SK-N-SH (cell line): ENCODE measurements at regions not wholly inside any gene's neighbourhood (a gene's known extent, or its start where the extent isn't known, plus 50 kb on each side); places are given as distances from the start of the nearest gene placed in this dataset.

Experiments
- CTCF ChIA-PET: fragments of 300-600, 350-600 bp; formaldehyde crosslinking; extraction: SDS; loops from one replicate; lab custom pipeline; 2021; lab: Yijun Ruan, JAX
- POLR2A ChIA-PET: fragments of 350-600 bp; sonication (Branson Sonifier 250); formaldehyde crosslinking; extraction: SDS; loops from one replicate; lab custom pipeline; 2020; ENCODE audit warnings: antibody characterized with exemption, inconsistent platforms; lab: Yijun Ruan, JAX
- DNase-seq: peaks from one replicate; pipeline ENCODE4 v3.0.0; 2012
- H2AFZ ChIP-seq: fragments of 200-600 bp; sonication (generic); 2 replicates; pipeline ENCODE4 v1.8.1; 2016; ENCODE audit warnings: antibody characterized with exemption, mild to moderate bottlenecking, low read depth
- H3F3A ChIP-seq: fragments of 200-600 bp; sonication (generic); replicated peaks from 2 replicates; pipeline ENCODE3; 2016; ENCODE audit warnings: antibody characterized with exemption, mild to moderate bottlenecking; ENCODE audit not compliant: insufficient read depth
- H3K27ac ChIP-seq, 2 experiments: fragments of 200-500 bp in 1 of 2; fragments of 200-600 bp in 1 of 2; sonication (Bioruptor generic) in 1 of 2; sonication (generic), shearing (Covaris generic) in 1 of 2; 2 replicates each; pipeline versions ENCODE4 v1.5.1 to v1.6.1; 2014 to 2016; ENCODE audit warnings: low read depth in 2 of 2, inconsistent platforms in 1 of 2, low read length in 1 of 2, mild to moderate bottlenecking in 1 of 2, mixed read lengths in 1 of 2
- H3K27me3 ChIP-seq: fragments of 200-600 bp; sonication (generic), shearing (Covaris generic); 2 replicates; pipeline ENCODE4 v1.6.1; 2016; ENCODE audit warnings: mixed run types; ENCODE audit not compliant: insufficient read depth
- H3K36me3 ChIP-seq, 2 experiments: fragments of 200-500 bp in 1 of 2; fragments of 200-600 bp in 1 of 2; sonication (Bioruptor generic) in 1 of 2; sonication (generic) in 1 of 2; replicated peaks in 1 of 2; 2 replicates each; pipeline versions ENCODE3 to v1.5.1; 2014 to 2016; ENCODE audit warnings: low read length in 1 of 2, mild to moderate bottlenecking in 1 of 2; ENCODE audit not compliant: insufficient read depth in 2 of 2, control insufficient read depth in 1 of 2
- H3K4me1 ChIP-seq, 2 experiments: fragments of 200-500 bp in 1 of 2; fragments of 200-600 bp in 1 of 2; sonication (Bioruptor generic) in 1 of 2; sonication (generic), shearing (Covaris generic) in 1 of 2; 2 replicates each; pipeline versions ENCODE4 v1.5.1 to v1.6.1; 2014 to 2016; ENCODE audit warnings: low read depth in 1 of 2, low read length in 1 of 2, mixed run types in 1 of 2; ENCODE audit not compliant: insufficient read depth in 2 of 2, control insufficient read depth in 1 of 2
- H3K4me2 ChIP-seq: fragments of 200-600 bp; sonication (generic), shearing (Covaris generic); 2 replicates; pipeline ENCODE4 v1.6.1; 2017; ENCODE audit warnings: mixed run types
- H3K4me3 ChIP-seq, 2 experiments: fragments of 200-500 bp in 1 of 2; fragments of 200-600 bp in 1 of 2; sonication (Bioruptor generic) in 1 of 2; sonication (generic), shearing (Covaris generic) in 1 of 2; 2 replicates each; pipeline versions ENCODE4 v1.5.1 to v1.8.1; 2014 to 2016; ENCODE audit warnings: low read depth in 2 of 2, inconsistent platforms in 1 of 2, low read length in 1 of 2, mild to moderate bottlenecking in 1 of 2, mixed read lengths in 1 of 2, moderate library complexity in 1 of 2
- H3K79me2 ChIP-seq: fragments of 200-600 bp; sonication (generic); 2 replicates; pipeline ENCODE4 v1.8.1; 2017; ENCODE audit warnings: mild to moderate bottlenecking; ENCODE audit not compliant: insufficient read depth
- H3K9ac ChIP-seq: fragments of 200-600 bp; sonication (generic); 2 replicates; pipeline ENCODE4 v1.6.1; 2017; ENCODE audit warnings: mixed run types
- H3K9me2 ChIP-seq: fragments of 200-600 bp; sonication (generic); 2 replicates; pipeline ENCODE4 v1.6.1; 2017; ENCODE audit warnings: mixed run types
- H3K9me3 ChIP-seq: fragments of 200-600 bp; sonication (generic); 2 replicates; pipeline ENCODE4 v1.6.1; 2017; ENCODE audit warnings: mixed run types, mild to moderate bottlenecking, moderate library complexity
- H4K20me1 ChIP-seq: fragments of 200-600 bp; sonication (generic); 2 replicates; pipeline ENCODE4 v1.6.1; 2017; ENCODE audit warnings: mild to moderate bottlenecking, mixed run types; ENCODE audit not compliant: insufficient read depth
- CTCF ChIP-seq: fragments of 200-600 bp; sonication (generic); IDR thresholded peaks from 2 replicates; pipeline ENCODE4 v1.6.1; 2017; ENCODE audit warnings: antibody characterized with exemption, mild to moderate bottlenecking, moderate library complexity
- ELF1 ChIP-seq: IDR thresholded peaks from 2 replicates; pipeline ENCODE4 v1.4.0; 2012
- FOXM1 ChIP-seq: IDR thresholded peaks from 2 replicates; pipeline ENCODE4 v1.4.0; 2012; ENCODE audit warnings: low read depth, mild to moderate bottlenecking
- GATA2 ChIP-seq: sonication (generic); formaldehyde crosslinking; IDR thresholded peaks from 2 replicates; pipeline ENCODE4 v1.5.0; 2020; ENCODE audit warnings: mild to moderate bottlenecking, missing genetic modification reagents
- IRF3 ChIP-seq: fragments of 150-350 bp; IDR thresholded peaks from 2 replicates; pipeline ENCODE4 v1.6.1; 2016; ENCODE audit warnings: mild to moderate bottlenecking, low read depth, low read length
- JUND ChIP-seq: IDR thresholded peaks from 2 replicates; pipeline ENCODE4 v1.4.0; 2012
- MEF2A ChIP-seq: IDR thresholded peaks from 2 replicates; pipeline ENCODE4 v1.4.0; 2012; ENCODE audit warnings: low read depth, borderline replicate concordance
- MXI1 ChIP-seq: IDR thresholded peaks from 2 replicates; pipeline ENCODE4 v1.6.1; 2012; ENCODE audit warnings: mild to moderate bottlenecking, low read depth, low read length, improper control_type of control experiment
- NRF1 ChIP-seq: IDR thresholded peaks from 2 replicates; pipeline ENCODE4 v1.6.1; 2012; ENCODE audit warnings: low read depth, mild to moderate bottlenecking, low read length
- RAD21 ChIP-seq: IDR thresholded peaks from 2 replicates; pipeline ENCODE4 v1.6.1; 2012; ENCODE audit warnings: mild to moderate bottlenecking, low read length
- REST ChIP-seq: IDR thresholded peaks from 2 replicates; pipeline ENCODE4 v1.6.1; 2012; ENCODE audit warnings: mild to moderate bottlenecking, low read depth, low read length, moderate library complexity
- RFX5 ChIP-seq: IDR thresholded peaks from 2 replicates; pipeline ENCODE4 v1.6.1; 2012; ENCODE audit warnings: mild to moderate bottlenecking, improper control_type of control experiment, low read length
- TAF1 ChIP-seq: IDR thresholded peaks from 2 replicates; pipeline ENCODE4 v1.6.1; 2012; ENCODE audit warnings: low read depth, mild to moderate bottlenecking, low read length, moderate library complexity, borderline replicate concordance
- TCF12 ChIP-seq: IDR thresholded peaks from 2 replicates; pipeline ENCODE4 v1.4.0; 2012
- YY1 ChIP-seq: IDR thresholded peaks from 2 replicates; pipeline ENCODE4 v1.4.0; 2012; ENCODE audit warnings: low read depth, mild to moderate bottlenecking
- WGBS: methylation state at CpG from one replicate; pipeline ENCODE4 v1.1.6; 2017; ENCODE audit warnings: low lambda C conversion rate; 5-methylcytosine and 5-hydroxymethylcytosine counted together
- TF ChIP-seq, protein P1 (sequence below): IDR thresholded peaks from 2 replicates; pipeline ENCODE4 v1.4.0; 2012; ENCODE audit warnings: low read depth, borderline replicate concordance
- TF ChIP-seq, protein P2 (sequence below): IDR thresholded peaks from 2 replicates; pipeline ENCODE4; 2012

DNA sequence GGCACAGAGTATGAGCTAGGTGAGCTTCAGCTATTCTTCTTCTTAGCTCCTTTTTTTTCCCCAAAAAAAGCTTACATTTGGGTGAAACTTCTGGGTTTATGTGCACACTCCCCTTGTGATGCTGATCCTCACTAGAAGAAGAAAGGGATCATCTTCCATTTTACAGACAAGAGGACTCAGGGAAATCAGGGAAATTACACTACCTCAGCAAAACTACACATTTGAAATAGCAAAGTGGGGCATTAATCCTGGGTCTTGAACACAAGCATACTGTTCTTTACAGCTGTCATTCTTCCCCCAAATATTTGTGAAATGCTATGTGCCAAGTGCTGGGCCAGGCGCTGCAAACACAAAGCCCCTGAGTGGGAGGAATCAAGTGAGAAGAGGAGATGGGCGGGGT, 68.6 kb upstream of the NFIL3 start:
- Histone ChIP-seq H3K4me2 (no peak overlapping the region), H2AFZ (no peak overlapping the region), H3F3A (peaks cover 20% of the 10 kb centered on the region), H4K20me1 (no peaks in the 10 kb centered on the region), H3K9ac (no peak overlapping the region), H3K9me2 (no peaks in the 10 kb centered on the region), H3K9me3 (no peaks in the 10 kb centered on the region), H3K4me1 (peaks cover 0 to 19% of the 10 kb centered on the region in 2 experiments; a peak in 2 of 4 replicates), H3K79me2 (no peaks in the 10 kb centered on the region), H3K27ac (no peak overlapping the region)
- CTCF ChIA-PET, result interaction anchor here (0.7 to 1.8 kb wide), 2 partner anchors 69 to 577 kb away, joined by 3 to 5 read pairs; no protein-coding TSS in a partner anchor
- no peak for DNase-seq
- 72% methylated on average over 2 of the region's 2 CpGs for WGBS
- TF ChIP-seq FOXM1 (no peak), TAF1 (no peak), CTCF (no peak), YY1 (no peak), MXI1 (no peak), GATA2 (CRISPR knock-in tag) (no peak), JUND (no peak), MEF2A (no peak), RFX5 (no peak), IRF3 (no peak), TCF12 (no peak), RAD21 (no peak), REST (no peak), ELF1 (no peak), NRF1 (no peak)
- TF ChIP-seq, protein P1, sequence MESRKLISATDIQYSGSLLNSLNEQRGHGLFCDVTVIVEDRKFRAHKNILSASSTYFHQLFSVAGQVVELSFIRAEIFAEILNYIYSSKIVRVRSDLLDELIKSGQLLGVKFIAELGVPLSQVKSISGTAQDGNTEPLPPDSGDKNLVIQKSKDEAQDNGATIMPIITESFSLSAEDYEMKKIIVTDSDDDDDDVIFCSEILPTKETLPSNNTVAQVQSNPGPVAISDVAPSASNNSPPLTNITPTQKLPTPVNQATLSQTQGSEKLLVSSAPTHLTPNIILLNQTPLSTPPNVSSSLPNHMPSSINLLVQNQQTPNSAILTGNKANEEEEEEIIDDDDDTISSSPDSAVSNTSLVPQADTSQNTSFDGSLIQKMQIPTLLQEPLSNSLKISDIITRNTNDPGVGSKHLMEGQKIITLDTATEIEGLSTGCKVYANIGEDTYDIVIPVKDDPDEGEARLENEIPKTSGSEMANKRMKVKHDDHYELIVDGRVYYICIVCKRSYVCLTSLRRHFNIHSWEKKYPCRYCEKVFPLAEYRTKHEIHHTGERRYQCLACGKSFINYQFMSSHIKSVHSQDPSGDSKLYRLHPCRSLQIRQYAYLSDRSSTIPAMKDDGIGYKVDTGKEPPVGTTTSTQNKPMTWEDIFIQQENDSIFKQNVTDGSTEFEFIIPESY, result no peak
- TF ChIP-seq, protein P2, sequence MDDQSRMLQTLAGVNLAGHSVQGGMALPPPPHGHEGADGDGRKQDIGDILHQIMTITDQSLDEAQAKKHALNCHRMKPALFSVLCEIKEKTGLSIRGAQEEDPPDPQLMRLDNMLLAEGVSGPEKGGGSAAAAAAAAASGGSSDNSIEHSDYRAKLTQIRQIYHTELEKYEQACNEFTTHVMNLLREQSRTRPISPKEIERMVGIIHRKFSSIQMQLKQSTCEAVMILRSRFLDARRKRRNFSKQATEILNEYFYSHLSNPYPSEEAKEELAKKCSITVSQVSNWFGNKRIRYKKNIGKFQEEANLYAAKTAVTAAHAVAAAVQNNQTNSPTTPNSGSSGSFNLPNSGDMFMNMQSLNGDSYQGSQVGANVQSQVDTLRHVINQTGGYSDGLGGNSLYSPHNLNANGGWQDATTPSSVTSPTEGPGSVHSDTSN, result no peak
- TF ChIP-seq, all 33 proteins: peak for 0
- POLR2A ChIA-PET, result no interaction called here
- H3K36me3 ChIP-seq, result no peaks in the 10 kb centered on the region
- H3K27me3 ChIP-seq, result no peaks in the 10 kb centered on the region
- H3K4me3 ChIP-seq, result no peak overlapping the region
